HG02970 (cell line): ENCODE measurements at regions not wholly inside any gene's neighbourhood (a gene's known extent, or its start where the extent isn't known, plus 50 kb on each side); places are given as distances from the start of the nearest gene placed in this dataset.

ENCODE experiments used
- ATAC-seq: cut with Tn5 transposase; IDR thresholded peaks from one replicate; pipeline ENCODE4 v1.9.1; 2021; ENCODE audit warnings: mild to moderate bottlenecking, moderate library complexity, moderate number of reproducible peaks; ENCODE audit not compliant: unreplicated experiment, low FRiP score

- no peak for ATAC-seq
These were observed 140.1 kb downstream of the URI1 start for GRCh38 chr19:30082168-30082567.

GRCh38 chr19:30082611-30083010 is 140.6 kb downstream of the URI1 start:
- no peak for ATAC-seq

GRCh38 chr19:30083125-30083681 is 141.2 kb downstream of the URI1 start:
- no peak for ATAC-seq

GRCh38 chr19:30083701-30084156 is 141.7 kb downstream of the URI1 start:
- no peak for ATAC-seq

- ATAC-seq = no peak
These were observed 142.4 kb downstream of the URI1 start for GRCh38 chr19:30084390-30084819.

- ATAC-seq = no peak
These were observed 143.4 kb downstream of the URI1 start for GRCh38 chr19:30085394-30085793.

GRCh38 chr19:30086220-30086619 is 144.2 kb downstream of the URI1 start:
- no peak for ATAC-seq

- ATAC-seq = no peak
These were observed 144.9 kb downstream of the URI1 start for GRCh38 chr19:30086916-30087315.

- ATAC-seq = no peak
These were observed 145.5 kb downstream of the URI1 start for GRCh38 chr19:30087381-30088138.

- ATAC-seq = no peak
These were observed 146.5 kb downstream of the URI1 start for GRCh38 chr19:30088567-30088966.

- ATAC-seq = no peak
These were observed 147.1 kb downstream of the URI1 start for GRCh38 chr19:30089086-30089665.

- no peak for ATAC-seq
These were observed 148.4 kb downstream of the URI1 start for GRCh38 chr19:30090476-30090875.

- no peak for ATAC-seq
These were observed 148.9 kb downstream of the URI1 start for GRCh38 chr19:30090963-30091362.

- no peak for ATAC-seq
These were observed 149.4 kb downstream of the URI1 start for GRCh38 chr19:30091456-30091855.

- ATAC-seq = no peak
These were observed 149.8 kb downstream of the URI1 start for GRCh38 chr19:30091856-30092255.

GRCh38 chr19:30092721-30093569 is 150.9 kb downstream of the URI1 start:
- ATAC-seq = no peak

- ATAC-seq = no peak
These were observed 152.1 kb downstream of the URI1 start for GRCh38 chr19:30093966-30094755.

- ATAC-seq = no peak
These were observed 152.7 kb downstream of the URI1 start for GRCh38 chr19:30094756-30095140.

GRCh38 chr19:30095171-30095570 is 153.1 kb downstream of the URI1 start:
- ATAC-seq = no peak
